Retinal pigment epithelial cell (primary cell): ENCODE measurements at regions not wholly inside any gene's neighbourhood (a gene's known extent, or its start where the extent isn't known, plus 50 kb on each side); places are given as distances from the start of the nearest gene placed in this dataset.

Experiments used
- DNase-seq: peaks from one replicate; pipeline ENCODE4 v3.0.0-alpha.2; 2010; ENCODE audit warnings: low read depth
- H3K4me3 ChIP-seq: 2 replicates; pipeline ENCODE4 v1.5.1; 2011; ENCODE audit warnings: mild to moderate bottlenecking, low read length, control low read depth, moderate library complexity
- CTCF ChIP-seq: conservative IDR thresholded peaks from 2 replicates; pipeline ENCODE4 v1.5.1; 2011; ENCODE audit warnings: low read depth, low read length, control low read depth, inconsistent platforms

DNA sequence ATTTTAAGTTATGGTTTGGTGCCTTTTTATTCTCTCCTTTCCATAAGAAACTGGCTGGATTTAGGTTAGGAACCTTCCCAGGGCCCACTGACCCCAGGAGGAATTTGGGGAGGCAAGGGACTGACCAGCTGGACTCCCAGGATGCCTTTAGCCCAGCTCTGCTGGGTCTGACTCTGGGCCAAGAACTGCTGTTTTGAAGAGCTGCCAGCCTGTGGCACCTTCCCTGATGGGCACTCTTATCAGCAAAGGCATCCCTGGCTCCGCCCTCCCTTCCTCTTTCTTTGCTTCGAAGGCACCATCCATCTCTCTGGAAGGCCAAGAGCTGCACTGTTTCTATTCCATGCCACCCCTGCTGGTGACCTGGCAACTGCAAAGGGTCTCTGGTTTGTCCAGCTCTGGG, 174.7 kb downstream of the POU4F1 start:
- no peak for TF ChIP-seq CTCF
- H3K4me3 ChIP-seq: no peak overlapping the region
- no peak for DNase-seq

GRCh38 chr13:78426183-78426582, 177.2 kb downstream of the POU4F1 start:
- H3K4me3 ChIP-seq: no peak overlapping the region
- DNase-seq: no peak
- TF ChIP-seq CTCF: no peak

DNA sequence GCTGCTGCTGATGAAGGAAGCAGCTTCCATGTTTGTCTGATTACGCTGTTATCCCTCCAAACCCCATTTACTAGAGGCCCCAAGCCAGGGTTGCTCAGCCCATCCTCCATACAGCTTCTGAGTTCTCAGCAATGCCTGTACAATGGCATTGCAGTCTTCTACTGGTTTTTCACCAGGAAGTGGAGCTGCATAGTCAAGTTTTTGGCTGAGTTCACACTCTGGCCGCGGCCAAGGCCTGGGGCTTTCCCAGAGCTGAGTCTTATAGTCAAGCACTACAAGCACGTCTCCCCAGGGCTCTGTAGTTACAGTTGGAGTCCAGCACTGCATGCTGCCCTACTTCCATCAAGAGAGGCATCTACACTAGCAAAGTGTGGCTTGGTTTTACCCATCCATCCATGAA, 182.5 kb downstream of the POU4F1 start:
- no peak for DNase-seq
- H3K4me3 ChIP-seq: no peak overlapping the region
- TF ChIP-seq CTCF: no peak

- no peak for DNase-seq
- no peak for TF ChIP-seq CTCF
- no peak overlapping the region for H3K4me3 ChIP-seq
Observed at GRCh38 chr13:78413887-78414553, 189.3 kb downstream of the POU4F1 start.

DNA sequence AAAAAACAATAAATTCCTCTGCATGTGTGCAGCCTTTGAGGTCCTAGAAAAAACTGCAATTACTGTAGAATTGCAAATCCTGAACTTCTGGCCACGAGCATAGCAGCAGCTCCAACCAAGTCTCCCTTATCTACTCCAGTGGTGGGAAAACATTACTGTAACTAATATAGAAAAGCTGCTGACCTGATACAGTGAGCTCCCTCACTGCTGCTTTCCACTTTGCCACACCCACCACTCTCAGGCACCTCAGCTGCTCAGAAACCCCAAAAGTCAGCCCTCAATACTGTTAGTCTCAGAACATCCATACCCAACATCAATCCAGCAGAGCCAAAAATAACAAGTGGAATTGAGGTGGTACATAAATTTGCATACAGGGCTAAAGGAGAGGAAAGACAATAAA, 192.5 kb downstream of the POU4F1 start:
- H3K4me3 ChIP-seq: no peak overlapping the region
- TF ChIP-seq CTCF: no peak
- DNase-seq: no peak

GRCh38 chr13:78410164-78410563, 193.2 kb downstream of the POU4F1 start:
- H3K4me3 ChIP-seq: no peak overlapping the region
- no peak for TF ChIP-seq CTCF
- no peak for DNase-seq

DNA sequence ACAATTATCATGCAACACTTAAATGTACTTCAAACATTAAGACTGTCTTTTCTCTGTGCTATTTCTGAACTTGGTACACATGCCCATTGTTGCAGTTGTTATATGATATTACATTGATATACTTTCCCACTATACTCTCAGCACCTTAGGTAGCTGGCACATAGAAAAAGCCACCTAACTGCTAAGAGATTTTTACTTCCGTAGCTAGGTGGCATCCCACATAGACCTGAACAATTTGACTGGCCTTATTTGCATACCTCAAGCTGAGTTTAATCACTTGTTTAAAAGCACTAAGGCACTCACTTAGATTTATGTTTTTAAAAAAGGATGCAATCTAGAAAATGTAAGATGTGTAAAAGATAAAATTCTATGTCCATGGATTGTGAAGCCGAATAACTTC, 194.2 kb downstream of the POU4F1 start:
- H3K4me3 ChIP-seq: no peak overlapping the region
- no peak for DNase-seq
- no peak for TF ChIP-seq CTCF
